Endothelial cell of umbilical vein (primary cell): ENCODE measurements at regions not wholly inside any gene's neighbourhood (a gene's known extent, or its start where the extent isn't known, plus 50 kb on each side); places are given as distances from the start of the nearest gene placed in this dataset.

ENCODE experiments used
- BruUV-seq: library from RNA; stranded (reverse); fragments of 400-500 nt; replicated peaks from 2 replicates; lab custom pipeline; 2021; lab: Mats Ljungman, UMichigan
- CTCF ChIA-PET: fragments of 300-600, 350-600 bp; sonication (Branson Sonifier 250); formaldehyde crosslinking; loops from one replicate; lab custom pipeline; 2021; ENCODE audit warnings: antibody characterized with exemption, inconsistent platforms; lab: Charles Lee
- POLR2A ChIA-PET: fragments of 300-600, 350-600 bp; sonication (Branson Sonifier 250); formaldehyde crosslinking; loops from one replicate; lab custom pipeline; 2021; ENCODE audit warnings: antibody characterized with exemption, inconsistent platforms; lab: Charles Lee
- DNase-seq: peaks from one replicate; pipeline ENCODE4 v3.0.0-alpha.2; 2011; ENCODE audit warnings: low read depth, low spot score
- FAIRE-seq: peaks from 2 replicates; lab custom pipeline; 2011; peaks lifted over from hg19 to GRCh38; lab: Jason Lieb, UNC
- H2AFZ ChIP-seq: 2 replicates; pipeline ENCODE4 v1.6.0; 2012; ENCODE audit warnings: low read depth, low read length, control low read depth, inconsistent platforms
- H3K27ac ChIP-seq: 2 replicates; pipeline ENCODE4 v1.5.1; 2011; ENCODE audit warnings: low read depth, mild to moderate bottlenecking, control low read depth, low read length, moderate library complexity; ENCODE audit not compliant: insufficient read depth
- H3K27me3 ChIP-seq, 2 experiments: 2 replicates each; pipeline versions ENCODE4 v1.6.0 to v1.6.1; 2011; ENCODE audit warnings: low read length in 2 of 2, mixed read lengths in 1 of 2; ENCODE audit not compliant: control insufficient read depth in 2 of 2, insufficient read depth in 2 of 2
- H3K36me3 ChIP-seq, 2 experiments: 2 replicates in 1 of 2; 3 replicates in 1 of 2; pipeline ENCODE4 v1.5.1; 2011; ENCODE audit warnings: low read length in 2 of 2, mild to moderate bottlenecking in 1 of 2, moderate library complexity in 1 of 2; ENCODE audit not compliant: control insufficient read depth in 2 of 2, insufficient read depth in 2 of 2; ENCODE audit errors: extremely low read depth in 1 of 2
- H3K4me1 ChIP-seq: 3 replicates; pipeline ENCODE4 v1.5.1; 2011; ENCODE audit warnings: mild to moderate bottlenecking, low read length; ENCODE audit not compliant: control insufficient read depth, insufficient read depth; ENCODE audit errors: extremely low read depth
- H3K4me2 ChIP-seq: 2 replicates; pipeline ENCODE4 v1.6.1; 2011; ENCODE audit warnings: low read length, control low read depth, mixed read lengths; ENCODE audit not compliant: insufficient read depth
- H3K4me3 ChIP-seq, 3 experiments: fragments of 200-600 bp in 1 of 3; sonication (generic), shearing (Covaris generic) in 1 of 3; replicated peaks in 1 of 3; 2 replicates each; pipeline ENCODE4 v1.5.1; 2011 to 2016; ENCODE audit warnings: control low read depth in 3 of 3, low read length in 3 of 3, mild to moderate bottlenecking in 2 of 3, inconsistent platforms in 1 of 3, low read depth in 1 of 3, moderate library complexity in 1 of 3; ENCODE audit not compliant: insufficient read depth in 1 of 3
- H3K79me2 ChIP-seq: 2 replicates; pipeline ENCODE4 v1.6.0; 2012; ENCODE audit warnings: low read length, inconsistent platforms; ENCODE audit not compliant: control insufficient read depth, insufficient read depth
- H3K9ac ChIP-seq: replicated peaks from 2 replicates; pipeline ENCODE3; 2011; ENCODE audit warnings: low read length, control low read depth; ENCODE audit not compliant: insufficient read depth; ENCODE audit errors: extremely low read depth
- H3K9me1 ChIP-seq: replicated peaks from 3 replicates; pipeline ENCODE4 v1.6.0; 2011; ENCODE audit warnings: mild to moderate bottlenecking, low read length; ENCODE audit not compliant: control insufficient read depth, insufficient read depth; ENCODE audit errors: extremely low read depth
- H3K9me3 ChIP-seq: replicated peaks from 2 replicates; pipeline ENCODE4 v1.5.1; 2012; ENCODE audit warnings: low read length, inconsistent platforms; ENCODE audit not compliant: control insufficient read depth, insufficient read depth
- H4K20me1 ChIP-seq: replicated peaks from 2 replicates; pipeline ENCODE3; 2011; ENCODE audit warnings: mild to moderate bottlenecking, low read length; ENCODE audit not compliant: control insufficient read depth, insufficient read depth; ENCODE audit errors: extremely low read depth
- EZH2 ChIP-seq: IDR thresholded peaks from 2 replicates; pipeline ENCODE4 v1.6.1; 2012; ENCODE audit warnings: borderline replicate concordance, low read depth, mild to moderate bottlenecking, moderate library complexity, low read length, inconsistent platforms; ENCODE audit not compliant: severe bottlenecking
- FOS ChIP-seq: IDR thresholded peaks from 2 replicates; pipeline ENCODE4 v1.6.1; 2011; ENCODE audit warnings: mild to moderate bottlenecking, low read length, moderate library complexity, borderline replicate concordance; ENCODE audit not compliant: insufficient read depth
- GATA2 ChIP-seq: IDR thresholded peaks from 2 replicates; pipeline ENCODE4 v1.7.0; 2011; ENCODE audit warnings: low read depth, mild to moderate bottlenecking, moderate library complexity, mixed read lengths, low read length; ENCODE audit not compliant: insufficient read length, insufficient read depth
- JUN ChIP-seq: IDR thresholded peaks from 2 replicates; pipeline ENCODE4 v1.6.1; 2011; ENCODE audit warnings: borderline replicate concordance, low read depth; ENCODE audit not compliant: insufficient read length, insufficient read depth
- MYC ChIP-seq: IDR thresholded peaks from one replicate; pipeline ENCODE4 v1.6.1; 2011; ENCODE audit warnings: mild to moderate bottlenecking, low read depth, low read length
- POLR2A ChIP-seq: IDR thresholded peaks from 2 replicates; pipeline ENCODE4 v1.6.1; 2012; ENCODE audit warnings: low read depth, mild to moderate bottlenecking, control low read depth, low read length
- POLR2AphosphoS5 ChIP-seq: IDR thresholded peaks from 2 replicates; pipeline ENCODE4 v1.6.1; 2012; ENCODE audit warnings: low read depth, mild to moderate bottlenecking, control low read depth, low read length, moderate library complexity; ENCODE audit not compliant: insufficient read depth
- dilution Hi-C: fragments of 300-500 bp; cut with MboI; formaldehyde crosslinking; loops from one replicate; pipeline ENCODE4 v1.15.0; 2019; ENCODE audit warnings: low sequenced_read_pairs; ENCODE audit not compliant: extremely low pct_ligation_motif_present
- intact Hi-C: fragments of 100-400 bp; cut with micrococcal nuclease; formaldehyde crosslinking; loops from one replicate; pipeline ENCODE4 v1.10.0; 2022
- TF ChIP-seq, protein P1 (sequence below): IDR thresholded peaks from 2 replicates; pipeline ENCODE4 v1.6.1; 2011; ENCODE audit not compliant: insufficient read depth, insufficient read length
- TF ChIP-seq, protein P2 (sequence below), 2 donors: IDR thresholded peaks; 1 replicate in 1 of 2; 2 replicates in 1 of 2; pipeline ENCODE4 v1.5.1; 2011; ENCODE audit warnings: low read length in 2 of 2, mild to moderate bottlenecking in 2 of 2, moderate library complexity in 2 of 2, control low read depth in 1 of 2, inconsistent platforms in 1 of 2, low read depth in 1 of 2; ENCODE audit not compliant: insufficient read depth in 1 of 2; ENCODE audit errors: extremely low read depth in 1 of 2

DNA sequence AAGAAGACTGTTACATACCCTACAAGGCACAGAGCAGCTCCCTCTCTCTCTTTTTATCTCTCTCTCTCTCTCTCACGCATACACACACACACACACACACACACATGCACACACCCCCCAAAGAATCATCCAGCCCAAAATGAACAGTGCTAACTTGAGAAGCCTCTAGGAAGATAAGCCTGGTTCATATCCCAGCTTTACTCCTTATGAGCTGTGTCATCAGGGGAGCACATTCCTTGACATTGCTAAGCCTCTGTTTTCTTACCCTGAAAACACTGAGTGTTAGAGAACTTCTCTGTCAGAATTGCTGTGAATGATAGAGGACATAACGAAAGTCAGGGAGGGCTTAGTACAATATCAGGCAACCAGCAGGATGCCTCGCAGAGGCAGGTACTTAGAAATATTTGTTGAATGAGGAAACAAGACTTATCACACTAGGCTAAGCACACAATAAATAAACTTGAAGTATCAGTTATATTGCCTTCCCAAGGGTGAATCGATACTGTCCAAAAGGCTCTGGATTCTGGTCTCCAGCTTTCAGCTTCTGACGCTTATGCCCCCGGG lies 725.6 kb upstream of the ID2 start:
- dilution Hi-C loops: no loop called here
- TF ChIP-seq JUN (no peak), POLR2A (no peak), MYC (no peak), GATA2 (no peak), POLR2AphosphoS5 (no peak), EZH2 (no peak), FOS (no peak)
- TF ChIP-seq, protein P1, sequence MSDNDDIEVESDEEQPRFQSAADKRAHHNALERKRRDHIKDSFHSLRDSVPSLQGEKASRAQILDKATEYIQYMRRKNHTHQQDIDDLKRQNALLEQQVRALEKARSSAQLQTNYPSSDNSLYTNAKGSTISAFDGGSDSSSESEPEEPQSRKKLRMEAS: no peak
- TF ChIP-seq, protein P2, sequence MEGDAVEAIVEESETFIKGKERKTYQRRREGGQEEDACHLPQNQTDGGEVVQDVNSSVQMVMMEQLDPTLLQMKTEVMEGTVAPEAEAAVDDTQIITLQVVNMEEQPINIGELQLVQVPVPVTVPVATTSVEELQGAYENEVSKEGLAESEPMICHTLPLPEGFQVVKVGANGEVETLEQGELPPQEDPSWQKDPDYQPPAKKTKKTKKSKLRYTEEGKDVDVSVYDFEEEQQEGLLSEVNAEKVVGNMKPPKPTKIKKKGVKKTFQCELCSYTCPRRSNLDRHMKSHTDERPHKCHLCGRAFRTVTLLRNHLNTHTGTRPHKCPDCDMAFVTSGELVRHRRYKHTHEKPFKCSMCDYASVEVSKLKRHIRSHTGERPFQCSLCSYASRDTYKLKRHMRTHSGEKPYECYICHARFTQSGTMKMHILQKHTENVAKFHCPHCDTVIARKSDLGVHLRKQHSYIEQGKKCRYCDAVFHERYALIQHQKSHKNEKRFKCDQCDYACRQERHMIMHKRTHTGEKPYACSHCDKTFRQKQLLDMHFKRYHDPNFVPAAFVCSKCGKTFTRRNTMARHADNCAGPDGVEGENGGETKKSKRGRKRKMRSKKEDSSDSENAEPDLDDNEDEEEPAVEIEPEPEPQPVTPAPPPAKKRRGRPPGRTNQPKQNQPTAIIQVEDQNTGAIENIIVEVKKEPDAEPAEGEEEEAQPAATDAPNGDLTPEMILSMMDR (IDR thresholded peaks at IDR 0.05; ENCODE audit: extremely low read depth in 1 of 2, insufficient read depth in 1 of 2, low read depth in 1 of 2, low read length in 2 of 2): no peak
- Histone ChIP-seq H3K9me1 (no peaks in the 10 kb centered on the region), H3K4me1 (no peaks in the 10 kb centered on the region), H3K9ac (no peak overlapping the region), H3K36me3 (no peaks in the 10 kb centered on the region), H4K20me1 (no peaks in the 10 kb centered on the region), H3K27ac (no peak overlapping the region), H2AFZ (no peak overlapping the region), H3K27me3 (no peaks in the 10 kb centered on the region), H3K79me2 (no peaks in the 10 kb centered on the region), H3K4me3 (no peak overlapping the region), H3K4me2 (no peak overlapping the region), H3K9me3 (peaks cover 5% of the 10 kb centered on the region)
- CTCF ChIA-PET: no interaction called here
- POLR2A ChIA-PET: no interaction called here
- no TSS peak for BruUV-seq
- intact Hi-C loops: no loop called here
- DNase-seq (no peak), FAIRE-seq (no peak)
